BLaER1 treated with 17β-estradiol and CSF1 and Interleukin-3, amounts not matched to agents 10 nM and 100 nM (cell line): ENCODE measurements at regions not wholly inside any gene's neighbourhood (a gene's known extent, or its start where the extent isn't known, plus 50 kb on each side); places are given as distances from the start of the nearest gene placed in this dataset.

Experiments used
- H3K27ac ChIP-seq, 11 experiments: shearing (Covaris generic); formaldehyde crosslinking; 2 replicates each; pipeline ENCODE4 v1.8.1; 2022
- H3K27me3 ChIP-seq, 11 experiments: shearing (Covaris generic); formaldehyde crosslinking; 2 replicates each; pipeline ENCODE4 v1.8.1; 2022
- H3K36me3 ChIP-seq, 11 experiments: shearing (Covaris generic); formaldehyde crosslinking; 2 replicates each; pipeline ENCODE4 v1.8.1; 2022
- H3K4me1 ChIP-seq, 10 experiments: shearing (Covaris generic); formaldehyde crosslinking; 2 replicates each; pipeline ENCODE4 v1.8.1; 2022
- H3K4me2 ChIP-seq, 11 experiments: shearing (Covaris generic); formaldehyde crosslinking; 2 replicates each; pipeline ENCODE4 v1.8.1; 2022
- H3K4me3 ChIP-seq, 10 experiments: shearing (Covaris generic); formaldehyde crosslinking; 2 replicates each; pipeline ENCODE4 v1.8.1; 2022
- H3K9ac ChIP-seq, 11 experiments: shearing (Covaris generic); formaldehyde crosslinking; 2 replicates each; pipeline ENCODE4 v1.8.1; 2022
- H3K9me3 ChIP-seq, 11 experiments: shearing (Covaris generic); formaldehyde crosslinking; replicated peaks in 1 of 11; 2 replicates each; pipeline ENCODE4 v1.8.1; 2022
- H4K20me1 ChIP-seq, 11 experiments: shearing (Covaris generic); formaldehyde crosslinking; 2 replicates each; pipeline ENCODE4 v1.8.1; 2022
- Cebpa-rat ChIP-seq, 11 experiments: shearing (Covaris generic); IDR thresholded peaks; 2 replicates each; pipeline ENCODE4 v1.8.1; 2022

- Histone ChIP-seq H3K9me3 (no peaks in the 10 kb centered on the region), H3K4me1 (peaks cover 3 to 16% (median 5%) of the 10 kb centered on the region in 10 experiments; a peak in 17 of 20 replicates), H3K4me2 (no peak overlapping the region), H3K36me3 (no peaks in the 10 kb centered on the region), H3K9ac (no peak overlapping the region), H3K4me3 (no peak overlapping the region), H3K27me3 (no peaks in the 10 kb centered on the region), H4K20me1 (no peaks in the 10 kb centered on the region), H3K27ac (no peak overlapping the region)
- TF ChIP-seq Cebpa-rat (IDR thresholded peaks at IDR 0.05), result no peak
Measured at GRCh38 chr10:128870830-128871597, 596.0 kb upstream of the MGMT start.

- Histone ChIP-seq H3K4me2 (no peak overlapping the region), H3K4me3 (no peak overlapping the region), H4K20me1 (no peaks in the 10 kb centered on the region), H3K27me3 (no peaks in the 10 kb centered on the region), H3K27ac (no peak overlapping the region), H3K36me3 (no peaks in the 10 kb centered on the region), H3K9me3 (no peaks in the 10 kb centered on the region), H3K4me1 (peaks cover 0 to 23% (median 3%) of the 10 kb centered on the region in 10 experiments; a peak in 8 of 20 replicates), H3K9ac (no peak overlapping the region)
- TF ChIP-seq Cebpa-rat (IDR thresholded peaks at IDR 0.05), result no peak
Measured at GRCh38 chr10:128871671-128872231, 595.3 kb upstream of the MGMT start.

DNA sequence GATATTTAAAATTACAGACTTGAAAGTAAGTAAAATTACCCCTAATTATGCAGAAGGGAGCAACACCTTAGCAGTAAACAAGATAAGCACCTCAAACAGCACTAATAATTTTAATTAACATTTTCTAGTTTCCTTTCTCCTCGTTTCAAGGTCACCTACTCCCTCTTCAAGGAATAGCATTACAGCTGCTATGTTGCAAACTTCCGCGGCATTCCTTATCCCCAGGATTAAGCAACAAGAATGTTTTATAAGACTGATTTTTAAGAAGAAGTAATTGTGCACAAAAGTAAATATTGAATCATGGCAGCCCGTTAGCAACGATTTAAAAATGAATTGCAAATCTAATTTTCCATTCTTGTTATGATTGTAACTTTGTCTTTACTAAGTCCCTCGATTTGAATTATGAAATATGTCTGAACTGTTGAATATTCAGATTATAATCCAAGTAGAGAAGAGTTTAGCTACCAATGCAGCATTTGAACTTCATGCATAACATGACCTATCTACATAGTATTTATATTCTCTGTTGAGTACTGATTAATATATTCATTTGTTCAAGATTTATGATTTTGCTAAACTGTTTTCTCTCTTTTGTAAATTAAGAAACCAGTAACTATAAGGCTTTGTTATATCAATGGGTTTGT is 593.5 kb upstream of the MGMT start:
- H3K27me3 ChIP-seq, result no peaks in the 10 kb centered on the region
- H3K4me2 ChIP-seq, result no peak overlapping the region
- no peaks in the 10 kb centered on the region for H3K9me3 ChIP-seq
- no peak overlapping the region for H3K4me3 ChIP-seq
- TF ChIP-seq Cebpa-rat (IDR thresholded peaks at IDR 0.05), result no peak
- peaks cover 0 to 24% (median 3%) of the 10 kb centered on the region in 10 experiments; a peak in 8 of 20 replicates for H3K4me1 ChIP-seq
- H3K9ac ChIP-seq, result no peak overlapping the region
- no peak overlapping the region for H3K27ac ChIP-seq
- H3K36me3 ChIP-seq, result no peaks in the 10 kb centered on the region
- H4K20me1 ChIP-seq, result no peaks in the 10 kb centered on the region

DNA sequence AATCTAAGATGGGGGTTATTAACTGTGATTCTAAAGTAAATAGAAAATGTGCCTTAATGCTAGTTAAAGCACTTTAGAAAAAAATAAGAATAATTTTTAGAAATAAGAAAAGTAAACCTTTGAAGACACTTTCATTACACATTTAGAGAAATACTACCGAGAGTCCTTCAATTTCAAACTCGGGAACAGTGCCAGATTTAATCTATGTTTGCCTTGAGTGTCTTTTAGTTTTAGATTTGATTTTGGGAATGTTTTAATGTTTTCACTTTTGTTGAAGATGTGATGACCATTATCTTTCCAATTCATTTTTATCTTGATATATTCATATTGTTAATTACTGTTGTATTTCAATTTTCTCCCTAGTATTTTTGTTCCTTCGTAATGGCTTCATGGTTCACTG is 592.7 kb upstream of the MGMT start:
- TF ChIP-seq Cebpa-rat (IDR thresholded peaks at IDR 0.05), result no peak
- H3K9ac ChIP-seq, result no peak overlapping the region
- no peaks in the 10 kb centered on the region for H3K27me3 ChIP-seq
- H3K4me2 ChIP-seq, result peak overlapping the region in 1 of 11 experiments; percentile 65; a peak in 1 of 22 replicates
- no peaks in the 10 kb centered on the region for H4K20me1 ChIP-seq
- peaks cover 0 to 24% (median 3%) of the 10 kb centered on the region in 10 experiments; a peak in 8 of 20 replicates for H3K4me1 ChIP-seq
- H3K9me3 ChIP-seq, result no peaks in the 10 kb centered on the region
- no peaks in the 10 kb centered on the region for H3K36me3 ChIP-seq
- no peak overlapping the region for H3K4me3 ChIP-seq
- H3K27ac ChIP-seq, result peak overlapping the region in 1 of 11 experiments; percentile 87; a peak in 1 of 22 replicates

- Histone ChIP-seq H3K27ac (peak overlapping the region in 5 of 11 experiments; percentile 23 to 87 (median 75); a peak in 8 of 22 replicates), H3K4me2 (peak overlapping the region in 5 of 11 experiments; percentile 18 to 68 (median 65); a peak in 9 of 22 replicates)
Measured at GRCh38 chr10:128875030-128875744, 591.9 kb upstream of the MGMT start.

DNA sequence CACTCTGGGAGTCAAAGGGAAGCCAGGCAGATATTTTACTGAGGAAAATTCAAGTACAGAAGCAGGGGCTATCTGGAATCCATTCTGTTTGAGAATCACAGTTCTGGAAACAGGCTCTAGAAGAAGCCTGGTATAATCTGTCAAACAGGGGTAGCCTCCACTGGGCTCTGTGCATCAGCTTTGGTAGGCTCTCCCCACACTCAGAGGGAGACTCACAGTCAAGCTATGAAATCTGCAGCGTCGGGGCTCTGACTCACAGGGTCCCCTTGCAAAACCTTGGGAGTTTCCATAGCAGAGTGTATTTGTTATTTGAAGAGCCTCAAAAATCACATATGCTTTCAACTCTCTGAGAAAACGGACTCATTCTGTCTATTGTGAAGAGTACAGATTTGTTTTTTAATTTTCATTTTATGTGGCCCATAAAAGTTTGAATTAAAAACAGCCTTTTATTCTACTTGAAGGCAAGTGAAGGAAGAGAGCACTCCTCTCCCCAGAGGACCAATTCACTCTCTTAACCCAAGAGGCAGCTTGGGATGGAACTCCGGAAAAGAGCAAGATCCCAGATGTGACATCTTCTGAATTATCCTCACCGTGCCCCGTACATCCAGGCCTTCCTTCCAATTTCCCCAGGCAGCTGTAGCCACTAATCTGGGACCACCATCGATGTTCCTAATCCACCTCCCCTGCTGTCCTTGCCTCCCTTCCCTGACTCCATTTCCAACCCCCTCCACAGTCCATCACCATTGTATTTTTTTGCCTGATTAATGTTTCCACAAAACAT is 590.9 kb upstream of the MGMT start:
- H3K36me3 ChIP-seq, result no peaks in the 10 kb centered on the region
- peaks cover 0 to 24% (median 3%) of the 10 kb centered on the region in 10 experiments; a peak in 8 of 20 replicates for H3K4me1 ChIP-seq
- no peaks in the 10 kb centered on the region for H3K9me3 ChIP-seq
- peak overlapping the region in 5 of 11 experiments; percentile 8 to 68 (median 65); a peak in 8 of 22 replicates for H3K4me2 ChIP-seq
- H3K27me3 ChIP-seq, result no peaks in the 10 kb centered on the region
- H4K20me1 ChIP-seq, result no peaks in the 10 kb centered on the region
- no peak overlapping the region for H3K4me3 ChIP-seq
- peak overlapping the region in 3 of 11 experiments; percentile 53 to 67 (median 54); a peak in 6 of 22 replicates for H3K9ac ChIP-seq
- peak overlapping the region in 5 of 11 experiments; percentile 23 to 87 (median 75); a peak in 9 of 22 replicates for H3K27ac ChIP-seq
- no peak for TF ChIP-seq Cebpa-rat (IDR thresholded peaks at IDR 0.05)

More at GRCh38 chr10:128875030-128875744, 591.9 kb upstream of the MGMT start:
- no peak for TF ChIP-seq Cebpa-rat (IDR thresholded peaks at IDR 0.05)
- Histone ChIP-seq H4K20me1 (no peaks in the 10 kb centered on the region), H3K4me3 (no peak overlapping the region), H3K9me3 (no peaks in the 10 kb centered on the region), H3K4me1 (peaks cover 0 to 24% (median 3%) of the 10 kb centered on the region in 10 experiments; a peak in 8 of 20 replicates), H3K36me3 (no peaks in the 10 kb centered on the region), H3K9ac (peak overlapping the region in 3 of 11 experiments; percentile 53 to 67 (median 54); a peak in 4 of 22 replicates), H3K27me3 (no peaks in the 10 kb centered on the region)

DNA sequence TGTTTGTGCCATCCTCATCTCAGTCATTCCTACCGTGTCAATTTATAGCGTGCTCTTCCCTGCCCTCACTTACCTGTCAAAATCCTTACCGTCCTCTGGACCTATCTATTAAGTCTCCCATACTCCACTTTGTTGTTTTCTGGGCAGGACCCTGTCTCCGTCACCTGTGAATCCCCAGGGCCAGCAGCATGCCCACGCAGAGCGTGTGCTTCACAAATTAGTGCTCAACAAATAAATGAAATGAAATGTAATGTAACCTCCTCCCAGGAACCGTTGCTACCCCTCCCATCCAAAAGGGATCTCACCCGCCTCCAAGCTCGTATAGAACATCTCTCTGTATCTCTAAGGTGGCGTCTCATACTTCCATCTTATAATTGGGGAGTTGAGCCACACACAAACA is 589.9 kb upstream of the MGMT start:
- peaks cover 0 to 24% (median 3%) of the 10 kb centered on the region in 10 experiments; a peak in 8 of 20 replicates for H3K4me1 ChIP-seq
- H4K20me1 ChIP-seq, result no peaks in the 10 kb centered on the region
- no peaks in the 10 kb centered on the region for H3K9me3 ChIP-seq
- H3K27me3 ChIP-seq, result no peaks in the 10 kb centered on the region
- H3K9ac ChIP-seq, result no peak overlapping the region
- H3K4me3 ChIP-seq, result no peak overlapping the region
- TF ChIP-seq Cebpa-rat (IDR thresholded peaks at IDR 0.05), result no peak
- H3K36me3 ChIP-seq, result no peaks in the 10 kb centered on the region
- H3K4me2 ChIP-seq, result no peak overlapping the region
- H3K27ac ChIP-seq, result peak overlapping the region in 3 of 11 experiments; percentile 75 to 87 (median 80); a peak in 4 of 22 replicates

- no peaks in the 10 kb centered on the region for H4K20me1 ChIP-seq
- H3K4me1 ChIP-seq, result peaks cover 0 to 24% (median 3%) of the 10 kb centered on the region in 10 experiments; a peak in 8 of 20 replicates
- no peak overlapping the region for H3K27ac ChIP-seq
- H3K9ac ChIP-seq, result no peak overlapping the region
- no peaks in the 10 kb centered on the region for H3K36me3 ChIP-seq
- no peaks in the 10 kb centered on the region for H3K9me3 ChIP-seq
- no peak overlapping the region for H3K4me3 ChIP-seq
- H3K27me3 ChIP-seq, result no peaks in the 10 kb centered on the region
- no peak overlapping the region for H3K4me2 ChIP-seq
- TF ChIP-seq Cebpa-rat (IDR thresholded peaks at IDR 0.05), result no peak
Measured at GRCh38 chr10:128877936-128878335, 589.1 kb upstream of the MGMT start.
